HG02973 (cell line): ENCODE measurements at regions not wholly inside any gene's neighbourhood (a gene's known extent, or its start where the extent isn't known, plus 50 kb on each side); places are given as distances from the start of the nearest gene placed in this dataset.
"Not testable (repeated sequence)": the region's sequence is repeated elsewhere in the genome, so short reads cannot be mapped to it uniquely, and the experiment has no call there.

Experiments used
- ATAC-seq: cut with Tn5 transposase; IDR thresholded peaks from one replicate; pipeline ENCODE4 v1.9.1; 2021; ENCODE audit warnings: moderate library complexity; ENCODE audit not compliant: unreplicated experiment

DNA sequence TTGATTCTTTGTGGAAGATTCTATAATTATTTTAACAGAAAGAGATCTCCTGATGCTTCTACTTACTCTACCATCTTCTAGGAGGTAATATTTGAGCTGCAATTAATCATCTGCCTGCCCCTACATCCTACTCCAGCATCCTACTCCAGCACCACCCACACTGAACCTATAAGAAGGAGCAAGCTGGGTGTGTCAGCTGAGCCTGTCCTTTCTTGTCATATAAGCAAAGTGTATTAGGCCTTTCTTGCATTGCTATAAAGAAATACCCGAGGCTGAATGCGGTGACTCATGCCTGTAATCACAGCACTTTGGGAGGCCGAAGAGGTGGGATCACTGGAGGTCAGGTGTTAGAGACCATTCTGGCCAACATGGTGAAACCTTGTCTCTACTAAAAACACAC, 84.2 kb upstream of the ARG1 start:
- ATAC-seq: no peak

DNA sequence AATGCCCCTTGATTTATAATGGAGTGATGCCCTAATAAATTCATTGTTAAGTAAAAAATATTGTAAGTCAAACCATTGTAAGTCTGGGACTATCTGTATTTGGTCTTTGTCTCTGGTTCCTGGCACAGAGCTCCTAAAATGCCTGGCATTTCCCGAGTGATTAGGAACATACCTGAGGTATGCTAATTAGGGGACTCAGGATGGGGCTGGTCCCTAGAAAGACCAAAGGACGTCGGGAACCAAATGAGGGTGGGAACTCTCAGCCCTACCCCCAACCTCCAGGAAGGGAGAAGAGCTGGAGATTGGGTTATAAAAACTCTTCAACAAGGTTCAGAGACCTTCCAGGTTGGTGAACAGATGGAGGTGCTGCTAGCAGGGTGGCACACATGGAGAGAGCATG, 82.6 kb upstream of the ARG1 start:
- no peak for ATAC-seq

DNA sequence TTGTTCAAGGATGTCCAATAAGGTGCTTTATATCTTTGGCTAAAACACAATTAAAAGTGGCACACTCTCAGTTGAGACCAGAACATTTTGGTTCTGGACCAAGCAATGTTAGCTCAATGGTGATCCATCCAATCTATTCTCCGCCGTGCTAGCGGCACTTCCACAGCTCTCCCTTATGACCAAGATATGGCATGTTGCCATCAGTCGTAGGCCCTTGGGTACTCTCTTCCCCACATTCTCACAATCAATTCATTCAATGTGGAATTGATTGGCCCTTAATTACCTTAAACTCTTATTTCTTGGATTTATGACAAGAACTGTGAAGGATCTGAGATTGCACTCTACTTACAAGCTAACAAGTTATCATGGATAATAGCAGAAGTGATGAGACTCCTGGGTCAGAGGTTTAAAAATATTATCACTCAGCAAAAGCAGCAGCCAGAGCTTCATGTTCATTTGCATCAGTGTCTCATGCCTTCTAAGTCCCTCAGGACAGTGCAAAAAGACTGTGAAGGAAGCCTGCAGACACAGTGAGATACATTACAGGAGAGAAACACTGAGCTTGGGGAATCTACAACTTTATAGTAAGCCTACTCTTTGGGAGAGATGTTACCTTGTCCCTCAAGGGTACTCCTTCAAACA, 80.0 kb upstream of the ARG1 start:
- no peak for ATAC-seq

DNA sequence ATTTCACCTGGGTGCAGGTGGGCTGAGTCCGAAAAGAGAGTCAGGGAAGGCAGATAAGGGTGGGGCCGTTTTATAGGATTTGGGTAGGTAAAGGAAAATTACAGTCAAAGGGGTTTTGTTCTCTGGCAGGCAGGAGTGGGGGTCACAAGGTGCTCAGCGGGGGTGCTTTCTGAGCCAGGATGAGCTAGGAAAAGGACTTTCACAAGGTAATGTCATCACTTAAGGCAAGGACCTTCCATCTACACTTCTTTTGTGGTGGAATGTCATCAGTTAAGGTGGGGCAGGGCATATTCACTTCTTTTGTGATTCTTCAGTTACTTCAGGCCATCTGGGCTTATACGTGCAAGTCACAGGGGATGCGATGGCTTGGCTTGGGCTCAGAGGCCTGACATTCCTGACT, 68.6 kb upstream of the ARG1 start:
- ATAC-seq: not testable (repeated sequence)

GRCh38 chr6:131510094-131510493, 62.9 kb upstream of the ARG1 start:
- peak; percentile 78 for ATAC-seq

- ATAC-seq: no peak
Observed at GRCh38 chr6:131510591-131510990, 62.4 kb upstream of the ARG1 start.

DNA sequence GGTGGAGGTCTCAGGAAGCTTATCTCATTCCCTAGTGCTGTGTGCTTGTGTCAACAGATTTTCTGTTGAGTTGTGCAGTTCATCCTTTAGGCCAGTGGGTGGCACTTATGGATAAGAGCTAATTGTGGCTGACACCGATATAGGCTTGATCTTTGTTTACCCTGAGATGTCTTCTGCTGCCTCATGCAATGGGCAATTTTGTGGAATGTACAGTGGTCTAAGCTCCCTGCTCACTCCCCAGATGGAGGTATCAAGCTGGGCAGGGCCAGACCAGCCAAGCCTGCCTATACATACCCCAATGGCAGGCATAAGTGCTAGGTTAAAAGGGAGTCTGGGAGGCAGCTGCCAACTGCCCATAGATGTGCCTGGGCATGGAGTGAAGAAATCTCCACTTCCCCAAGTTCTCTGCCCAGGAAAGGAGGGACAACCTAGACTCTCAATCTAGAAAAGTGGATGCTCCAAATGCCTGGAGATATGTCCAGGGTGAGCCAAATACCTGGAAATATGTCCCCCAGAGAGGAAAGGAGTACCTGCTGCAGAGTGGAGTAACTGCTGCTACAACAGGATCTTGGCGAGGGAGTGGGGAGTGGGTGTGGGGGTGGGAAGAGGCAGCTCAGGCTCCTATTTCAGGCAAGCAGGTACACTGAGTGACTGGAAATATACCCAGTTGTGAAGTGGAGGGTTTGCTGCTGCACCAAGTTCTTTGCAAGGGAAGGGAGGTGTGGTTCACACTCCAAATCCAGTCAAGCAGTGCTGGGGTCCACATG, 53.2 kb upstream of the ARG1 start:
- ATAC-seq: peak; percentile 99
